ENCODE measurements at regions not wholly inside any gene's neighbourhood (a gene's known extent, or its start where the extent isn't known, plus 50 kb on each side); places are given as distances from the start of the nearest gene placed in this dataset.

DNA sequence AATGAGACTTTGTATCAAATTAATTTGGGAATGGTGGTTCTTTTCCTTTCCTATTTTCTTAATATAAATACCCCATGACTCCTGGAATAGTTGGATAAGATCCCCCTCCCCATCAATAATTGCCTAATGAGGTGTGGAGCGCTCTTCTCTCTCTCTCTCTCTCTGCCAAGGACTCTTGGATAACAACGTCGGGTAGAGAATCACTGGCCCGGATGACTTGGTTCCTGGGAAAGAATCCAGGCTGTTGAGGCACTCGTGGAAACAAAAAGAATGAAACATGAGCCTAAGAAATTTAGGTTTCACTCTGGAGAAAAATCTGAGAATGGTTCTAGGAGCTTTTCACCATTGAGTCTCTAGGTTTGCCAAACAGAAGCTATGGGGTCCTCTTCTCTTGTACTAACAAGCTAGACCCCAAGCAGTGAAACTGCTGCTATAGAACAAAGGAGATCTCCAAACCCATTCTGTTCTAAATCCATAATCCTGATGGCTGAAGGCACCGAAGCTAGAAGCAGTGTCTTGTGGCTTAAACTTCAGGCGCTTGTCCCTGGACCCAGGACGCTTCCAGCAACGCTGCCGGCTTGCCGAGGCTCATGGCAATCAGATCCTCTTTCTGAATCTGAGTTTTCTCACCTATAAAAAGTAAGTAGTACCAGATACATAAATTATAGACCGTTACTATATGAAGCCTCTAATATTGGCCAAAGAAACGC is 241.6 kb upstream of the BTBD3 start:
- TF ChIP-seq EZH2 (IDR thresholded peaks at IDR 0.05; ENCODE audit: low read depth): no peak
- TF ChIP-seq, protein P1, sequence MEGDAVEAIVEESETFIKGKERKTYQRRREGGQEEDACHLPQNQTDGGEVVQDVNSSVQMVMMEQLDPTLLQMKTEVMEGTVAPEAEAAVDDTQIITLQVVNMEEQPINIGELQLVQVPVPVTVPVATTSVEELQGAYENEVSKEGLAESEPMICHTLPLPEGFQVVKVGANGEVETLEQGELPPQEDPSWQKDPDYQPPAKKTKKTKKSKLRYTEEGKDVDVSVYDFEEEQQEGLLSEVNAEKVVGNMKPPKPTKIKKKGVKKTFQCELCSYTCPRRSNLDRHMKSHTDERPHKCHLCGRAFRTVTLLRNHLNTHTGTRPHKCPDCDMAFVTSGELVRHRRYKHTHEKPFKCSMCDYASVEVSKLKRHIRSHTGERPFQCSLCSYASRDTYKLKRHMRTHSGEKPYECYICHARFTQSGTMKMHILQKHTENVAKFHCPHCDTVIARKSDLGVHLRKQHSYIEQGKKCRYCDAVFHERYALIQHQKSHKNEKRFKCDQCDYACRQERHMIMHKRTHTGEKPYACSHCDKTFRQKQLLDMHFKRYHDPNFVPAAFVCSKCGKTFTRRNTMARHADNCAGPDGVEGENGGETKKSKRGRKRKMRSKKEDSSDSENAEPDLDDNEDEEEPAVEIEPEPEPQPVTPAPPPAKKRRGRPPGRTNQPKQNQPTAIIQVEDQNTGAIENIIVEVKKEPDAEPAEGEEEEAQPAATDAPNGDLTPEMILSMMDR (conservative IDR thresholded peaks at IDR 0.05): no peak
